Parathyroid adenoma (tissue), 2 donors: ENCODE measurements at regions not wholly inside any gene's neighbourhood (a gene's known extent, or its start where the extent isn't known, plus 50 kb on each side); places are given as distances from the start of the nearest gene placed in this dataset.

Source experiments
- H2AFZ ChIP-seq: fragments of 300-600 bp; sonication (generic); one replicate; pipeline ENCODE4 v1.7.0; 2017; ENCODE audit warnings: antibody characterized with exemption, mild to moderate bottlenecking
- H3K27ac ChIP-seq: fragments of 300-600 bp; sonication (generic); one replicate; pipeline ENCODE4 v1.7.0; 2017
- H3K27me3 ChIP-seq: fragments of 300-600 bp; sonication (generic); one replicate; pipeline ENCODE4 v1.7.0; 2017; ENCODE audit warnings: low read length; ENCODE audit not compliant: control insufficient read depth, insufficient read depth
- H3K36me3 ChIP-seq: fragments of 300-600 bp; sonication (generic); one replicate; pipeline ENCODE4 v1.7.0; 2017; ENCODE audit warnings: low read length; ENCODE audit not compliant: control insufficient read depth, insufficient read depth
- H3K4me1 ChIP-seq: fragments of 300-600 bp; sonication (generic); one replicate; pipeline ENCODE4 v1.7.0; 2017; ENCODE audit warnings: control low read depth
- H3K4me2 ChIP-seq: fragments of 300-600 bp; sonication (generic); one replicate; pipeline ENCODE4 v1.7.0; 2017; ENCODE audit warnings: low read length
- H3K4me3 ChIP-seq: fragments of 300-600 bp; sonication (generic); one replicate; pipeline ENCODE4 v1.7.0; 2017; ENCODE audit warnings: low read depth, low read length
- H3K79me2 ChIP-seq: fragments of 300-600 bp; sonication (generic); one replicate; pipeline ENCODE4 v1.7.0; 2017; ENCODE audit warnings: control low read depth
- H3K9ac ChIP-seq: fragments of 300-600 bp; sonication (generic); one replicate; pipeline ENCODE4 v1.7.0; 2017; ENCODE audit warnings: mild to moderate bottlenecking
- H3K9me3 ChIP-seq: fragments of 300-600 bp; sonication (generic); one replicate; pipeline ENCODE4 v1.7.0; 2017; ENCODE audit warnings: low read length; ENCODE audit not compliant: control insufficient read depth
- CTCF ChIP-seq: fragments of 300-600 bp; sonication (generic); IDR thresholded peaks from one replicate; pipeline ENCODE4 v1.7.0; 2017; ENCODE audit warnings: antibody characterized with exemption, mild to moderate bottlenecking
- donor health status: primary hyperparathyroidism.

- Histone ChIP-seq H3K4me3 (no peak overlapping the region), H3K9me3 (no peaks in the 10 kb centered on the region), H3K4me2 (no peak overlapping the region), H3K9ac (no peak overlapping the region), H3K27ac (no peak overlapping the region), H3K4me1 (no peaks in the 10 kb centered on the region), H3K27me3 (no peaks in the 10 kb centered on the region), H3K36me3 (no peaks in the 10 kb centered on the region), H3K79me2 (no peaks in the 10 kb centered on the region), H2AFZ (no peak overlapping the region)
- no peak for TF ChIP-seq CTCF
Observed at GRCh38 chr3:144181062-144181461, 209.4 kb downstream of the DIPK2A start.

- H3K9ac ChIP-seq, result no peak overlapping the region
- H3K9me3 ChIP-seq, result no peaks in the 10 kb centered on the region
- H3K4me2 ChIP-seq, result no peak overlapping the region
- no peaks in the 10 kb centered on the region for H3K27me3 ChIP-seq
- TF ChIP-seq CTCF, result no peak
- no peaks in the 10 kb centered on the region for H3K79me2 ChIP-seq
- H3K4me1 ChIP-seq, result no peaks in the 10 kb centered on the region
- no peaks in the 10 kb centered on the region for H3K36me3 ChIP-seq
- no peak overlapping the region for H2AFZ ChIP-seq
- H3K4me3 ChIP-seq, result no peak overlapping the region
- no peak overlapping the region for H3K27ac ChIP-seq
Observed at GRCh38 chr3:144182501-144182900, 210.9 kb downstream of the DIPK2A start.

- no peak overlapping the region for H3K4me3 ChIP-seq
- no peaks in the 10 kb centered on the region for H3K9me3 ChIP-seq
- H3K27ac ChIP-seq, result no peak overlapping the region
- H3K4me1 ChIP-seq, result no peaks in the 10 kb centered on the region
- H3K36me3 ChIP-seq, result no peaks in the 10 kb centered on the region
- no peaks in the 10 kb centered on the region for H3K79me2 ChIP-seq
- H3K4me2 ChIP-seq, result no peak overlapping the region
- H3K27me3 ChIP-seq, result no peaks in the 10 kb centered on the region
- H2AFZ ChIP-seq, result no peak overlapping the region
- no peak for TF ChIP-seq CTCF
- no peak overlapping the region for H3K9ac ChIP-seq
Observed at GRCh38 chr3:144185276-144185675, 213.7 kb downstream of the DIPK2A start.

- Histone ChIP-seq H3K79me2 (no peaks in the 10 kb centered on the region), H3K36me3 (peaks cover 3% of the 10 kb centered on the region), H3K9me3 (no peaks in the 10 kb centered on the region), H3K9ac (no peak overlapping the region), H3K4me1 (no peaks in the 10 kb centered on the region), H3K4me3 (no peak overlapping the region), H3K27me3 (no peaks in the 10 kb centered on the region), H2AFZ (no peak overlapping the region), H3K27ac (no peak overlapping the region), H3K4me2 (no peak overlapping the region)
- no peak for TF ChIP-seq CTCF
Observed at GRCh38 chr3:144187531-144188210, 216.0 kb downstream of the DIPK2A start.

- H2AFZ ChIP-seq, result no peak overlapping the region
- no peaks in the 10 kb centered on the region for H3K79me2 ChIP-seq
- no peaks in the 10 kb centered on the region for H3K27me3 ChIP-seq
- peaks cover 3% of the 10 kb centered on the region for H3K36me3 ChIP-seq
- TF ChIP-seq CTCF, result no peak
- no peaks in the 10 kb centered on the region for H3K9me3 ChIP-seq
- no peak overlapping the region for H3K4me3 ChIP-seq
- no peak overlapping the region for H3K9ac ChIP-seq
- H3K4me2 ChIP-seq, result no peak overlapping the region
- no peaks in the 10 kb centered on the region for H3K4me1 ChIP-seq
- no peak overlapping the region for H3K27ac ChIP-seq
Observed at GRCh38 chr3:144189044-144189443, 217.4 kb downstream of the DIPK2A start.
